Endothelial cell of umbilical vein (primary cell): ENCODE measurements at regions not wholly inside any gene's neighbourhood (a gene's known extent, or its start where the extent isn't known, plus 50 kb on each side); places are given as distances from the start of the nearest gene placed in this dataset.

ENCODE experiments used
- BruUV-seq: library from RNA; stranded (reverse); fragments of 400-500 nt; replicated peaks from 2 replicates; lab custom pipeline; 2021; lab: Mats Ljungman, UMichigan
- CTCF ChIA-PET: fragments of 300-600, 350-600 bp; sonication (Branson Sonifier 250); formaldehyde crosslinking; loops from one replicate; lab custom pipeline; 2021; ENCODE audit warnings: antibody characterized with exemption, inconsistent platforms; lab: Charles Lee
- POLR2A ChIA-PET: fragments of 300-600, 350-600 bp; sonication (Branson Sonifier 250); formaldehyde crosslinking; loops from one replicate; lab custom pipeline; 2021; ENCODE audit warnings: antibody characterized with exemption, inconsistent platforms; lab: Charles Lee
- DNase-seq: peaks from one replicate; pipeline ENCODE4 v3.0.0-alpha.2; 2011; ENCODE audit warnings: low read depth, low spot score
- FAIRE-seq: peaks from 2 replicates; lab custom pipeline; 2011; peaks lifted over from hg19 to GRCh38; lab: Jason Lieb, UNC
- H2AFZ ChIP-seq: 2 replicates; pipeline ENCODE4 v1.6.0; 2012; ENCODE audit warnings: low read depth, low read length, control low read depth, inconsistent platforms
- H3K27ac ChIP-seq: 2 replicates; pipeline ENCODE4 v1.5.1; 2011; ENCODE audit warnings: low read depth, mild to moderate bottlenecking, control low read depth, low read length, moderate library complexity; ENCODE audit not compliant: insufficient read depth
- H3K27me3 ChIP-seq, 2 experiments: 2 replicates each; pipeline versions ENCODE4 v1.6.0 to v1.6.1; 2011; ENCODE audit warnings: low read length in 2 of 2, mixed read lengths in 1 of 2; ENCODE audit not compliant: control insufficient read depth in 2 of 2, insufficient read depth in 2 of 2
- H3K36me3 ChIP-seq, 2 experiments: 2 replicates in 1 of 2; 3 replicates in 1 of 2; pipeline ENCODE4 v1.5.1; 2011; ENCODE audit warnings: low read length in 2 of 2, mild to moderate bottlenecking in 1 of 2, moderate library complexity in 1 of 2; ENCODE audit not compliant: control insufficient read depth in 2 of 2, insufficient read depth in 2 of 2; ENCODE audit errors: extremely low read depth in 1 of 2
- H3K4me1 ChIP-seq: 3 replicates; pipeline ENCODE4 v1.5.1; 2011; ENCODE audit warnings: mild to moderate bottlenecking, low read length; ENCODE audit not compliant: control insufficient read depth, insufficient read depth; ENCODE audit errors: extremely low read depth
- H3K4me2 ChIP-seq: 2 replicates; pipeline ENCODE4 v1.6.1; 2011; ENCODE audit warnings: low read length, control low read depth, mixed read lengths; ENCODE audit not compliant: insufficient read depth
- H3K4me3 ChIP-seq, 3 experiments: fragments of 200-600 bp in 1 of 3; sonication (generic), shearing (Covaris generic) in 1 of 3; replicated peaks in 1 of 3; 2 replicates each; pipeline ENCODE4 v1.5.1; 2011 to 2016; ENCODE audit warnings: control low read depth in 3 of 3, low read length in 3 of 3, mild to moderate bottlenecking in 2 of 3, inconsistent platforms in 1 of 3, low read depth in 1 of 3, moderate library complexity in 1 of 3; ENCODE audit not compliant: insufficient read depth in 1 of 3
- H3K79me2 ChIP-seq: 2 replicates; pipeline ENCODE4 v1.6.0; 2012; ENCODE audit warnings: low read length, inconsistent platforms; ENCODE audit not compliant: control insufficient read depth, insufficient read depth
- H3K9ac ChIP-seq: replicated peaks from 2 replicates; pipeline ENCODE3; 2011; ENCODE audit warnings: low read length, control low read depth; ENCODE audit not compliant: insufficient read depth; ENCODE audit errors: extremely low read depth
- H3K9me1 ChIP-seq: replicated peaks from 3 replicates; pipeline ENCODE4 v1.6.0; 2011; ENCODE audit warnings: mild to moderate bottlenecking, low read length; ENCODE audit not compliant: control insufficient read depth, insufficient read depth; ENCODE audit errors: extremely low read depth
- H3K9me3 ChIP-seq: replicated peaks from 2 replicates; pipeline ENCODE4 v1.5.1; 2012; ENCODE audit warnings: low read length, inconsistent platforms; ENCODE audit not compliant: control insufficient read depth, insufficient read depth
- H4K20me1 ChIP-seq: replicated peaks from 2 replicates; pipeline ENCODE3; 2011; ENCODE audit warnings: mild to moderate bottlenecking, low read length; ENCODE audit not compliant: control insufficient read depth, insufficient read depth; ENCODE audit errors: extremely low read depth
- CTCF ChIP-seq, 2 donors: IDR thresholded peaks; 1 replicate in 1 of 2; 2 replicates in 1 of 2; pipeline ENCODE4 v1.5.1; 2011; ENCODE audit warnings: low read length in 2 of 2, mild to moderate bottlenecking in 2 of 2, moderate library complexity in 2 of 2, control low read depth in 1 of 2, inconsistent platforms in 1 of 2, low read depth in 1 of 2; ENCODE audit not compliant: insufficient read depth in 1 of 2; ENCODE audit errors: extremely low read depth in 1 of 2
- EZH2 ChIP-seq: IDR thresholded peaks from 2 replicates; pipeline ENCODE4 v1.6.1; 2012; ENCODE audit warnings: borderline replicate concordance, low read depth, mild to moderate bottlenecking, moderate library complexity, low read length, inconsistent platforms; ENCODE audit not compliant: severe bottlenecking
- FOS ChIP-seq: IDR thresholded peaks from 2 replicates; pipeline ENCODE4 v1.6.1; 2011; ENCODE audit warnings: mild to moderate bottlenecking, low read length, moderate library complexity, borderline replicate concordance; ENCODE audit not compliant: insufficient read depth
- GATA2 ChIP-seq: IDR thresholded peaks from 2 replicates; pipeline ENCODE4 v1.7.0; 2011; ENCODE audit warnings: low read depth, mild to moderate bottlenecking, moderate library complexity, mixed read lengths, low read length; ENCODE audit not compliant: insufficient read length, insufficient read depth
- JUN ChIP-seq: IDR thresholded peaks from 2 replicates; pipeline ENCODE4 v1.6.1; 2011; ENCODE audit warnings: borderline replicate concordance, low read depth; ENCODE audit not compliant: insufficient read length, insufficient read depth
- MAX ChIP-seq: IDR thresholded peaks from 2 replicates; pipeline ENCODE4 v1.6.1; 2011; ENCODE audit not compliant: insufficient read depth, insufficient read length
- MYC ChIP-seq: IDR thresholded peaks from one replicate; pipeline ENCODE4 v1.6.1; 2011; ENCODE audit warnings: mild to moderate bottlenecking, low read depth, low read length
- POLR2A ChIP-seq: IDR thresholded peaks from 2 replicates; pipeline ENCODE4 v1.6.1; 2012; ENCODE audit warnings: low read depth, mild to moderate bottlenecking, control low read depth, low read length
- POLR2AphosphoS5 ChIP-seq: IDR thresholded peaks from 2 replicates; pipeline ENCODE4 v1.6.1; 2012; ENCODE audit warnings: low read depth, mild to moderate bottlenecking, control low read depth, low read length, moderate library complexity; ENCODE audit not compliant: insufficient read depth
- dilution Hi-C: fragments of 300-500 bp; cut with MboI; formaldehyde crosslinking; loops from one replicate; pipeline ENCODE4 v1.15.0; 2019; ENCODE audit warnings: low sequenced_read_pairs; ENCODE audit not compliant: extremely low pct_ligation_motif_present
- intact Hi-C: fragments of 100-400 bp; cut with micrococcal nuclease; formaldehyde crosslinking; loops from one replicate; pipeline ENCODE4 v1.10.0; 2022

- no peak for TF ChIP-seq MYC
- TF ChIP-seq JUN: no peak
- TF ChIP-seq FOS: no peak
- TF ChIP-seq CTCF (IDR thresholded peaks at IDR 0.05; ENCODE audit: extremely low read depth in 1 of 2, insufficient read depth in 1 of 2, low read depth in 1 of 2, low read length in 2 of 2): no peak
- Histone ChIP-seq H3K4me2 (no peak overlapping the region), H3K79me2 (no peaks in the 10 kb centered on the region), H3K36me3 (no peaks in the 10 kb centered on the region), H3K9me1 (no peaks in the 10 kb centered on the region), H3K27ac (no peak overlapping the region), H3K9ac (no peak overlapping the region), H3K9me3 (no peaks in the 10 kb centered on the region), H3K4me1 (peaks cover 58% of the 10 kb centered on the region), H3K4me3 (no peak overlapping the region), H3K27me3 (no peaks in the 10 kb centered on the region), H2AFZ (no peak overlapping the region), H4K20me1 (no peaks in the 10 kb centered on the region)
- ChIA-PET POLR2A (no interaction called here), CTCF (interaction anchor here (0.7 to 3.6 kb wide), 3 partner anchors 9 to 59 kb away, joined by 3 to 17 read pairs (median 6); partner anchors contain the start of gene IL6)
- BruUV-seq: no TSS peak
- intact Hi-C loops (loop anchor here (10.0 kb wide), 1 partner anchor 225 kb away; no protein-coding TSS in a partner anchor), dilution Hi-C loops (no loop called here)
- FAIRE-seq: no peak
- no peak for DNase-seq
Observed at GRCh38 chr7:22669692-22670421, 57.1 kb upstream of the IL6 start.

- FAIRE-seq (no peak), DNase-seq (no peak)
- Histone ChIP-seq H3K4me1 (peaks cover 65% of the 10 kb centered on the region), H3K79me2 (no peaks in the 10 kb centered on the region), H3K9ac (no peak overlapping the region), H3K9me3 (no peaks in the 10 kb centered on the region), H3K27me3 (no peaks in the 10 kb centered on the region), H3K4me3 (no peak overlapping the region), H2AFZ (no peak overlapping the region), H3K9me1 (no peaks in the 10 kb centered on the region), H3K27ac (no peak overlapping the region), H4K20me1 (no peaks in the 10 kb centered on the region), H3K4me2 (no peak overlapping the region), H3K36me3 (no peaks in the 10 kb centered on the region)
- TF ChIP-seq POLR2A (no peak), EZH2 (no peak), POLR2AphosphoS5 (no peak), MAX (no peak), CTCF (IDR thresholded peaks at IDR 0.05; ENCODE audit: extremely low read depth in 1 of 2, insufficient read depth in 1 of 2, low read depth in 1 of 2, low read length in 2 of 2) (no peak), GATA2 (no peak), MYC (no peak), FOS (no peak), JUN (no peak)
- intact Hi-C loops: loop anchor here (10.0 kb wide), 1 partner anchor 224 kb away; no protein-coding TSS in a partner anchor
- ChIA-PET POLR2A (no interaction called here), CTCF (interaction anchor here (0.7 kb wide), 1 partner anchor 59 kb away, joined by 3 read pairs; no protein-coding TSS in a partner anchor)
- BruUV-seq: no TSS peak
- dilution Hi-C loops: no loop called here
Observed at GRCh38 chr7:22668971-22669401, 58.0 kb upstream of the IL6 start.
